Esophagus squamous epithelium (tissue), 5 donors: ENCODE measurements at regions not wholly inside any gene's neighbourhood (a gene's known extent, or its start where the extent isn't known, plus 50 kb on each side); places are given as distances from the start of the nearest gene placed in this dataset.

ENCODE experiments used
- DNase-seq: peaks from one replicate; lab custom pipeline; 2025; lab: John Stamatoyannopoulos, UW
- H3K27ac ChIP-seq, 4 donors: fragments of 200-600 bp; sonication (generic); one replicate each; pipeline ENCODE4 v1.5.1; 2016 to 2019; ENCODE audit warnings: mild to moderate bottlenecking in 1 of 4
- H3K27me3 ChIP-seq, 4 donors: fragments of 200-600 bp; sonication (generic); 1 replicate in 3 of 4; 2 replicates in 1 of 4; pipeline versions ENCODE4 v1.5.1 to v1.6.0; 2017 to 2021; ENCODE audit warnings: antibody characterized with exemption in 1 of 4
- H3K36me3 ChIP-seq, 3 donors: fragments of 200-600 bp; sonication (generic); one replicate each; pipeline ENCODE4 v1.5.1; 2016 to 2019
- H3K4me1 ChIP-seq, 3 donors: fragments of 200-600 bp; sonication (generic); one replicate each; pipeline ENCODE4 v1.5.1; 2017 to 2019
- H3K4me3 ChIP-seq, 4 donors: fragments of 200-600 bp; sonication (generic); 1 replicate in 3 of 4; 2 replicates in 1 of 4; pipeline ENCODE4 v1.5.1; 2016 to 2019; ENCODE audit warnings: mild to moderate bottlenecking in 2 of 4, moderate library complexity in 1 of 4
- H3K9me3 ChIP-seq, 3 donors: fragments of 200-600 bp; sonication (generic); one replicate each; pipeline ENCODE4 v1.5.1; 2016 to 2019
- CTCF ChIP-seq, 6 experiments: fragments of 450-650 bp in 4 of 6; fragments of 200-600 bp in 2 of 6; sonication (generic) in 2 of 6; IDR thresholded peaks; one replicate each; pipeline ENCODE4 v1.5.1; 2016 to 2019; ENCODE audit warnings: antibody characterized with exemption in 6 of 6, mild to moderate bottlenecking in 4 of 6, moderate library complexity in 4 of 6
- POLR2A ChIP-seq, 4 donors: fragments of 450-650 bp; IDR thresholded peaks; one replicate each; pipeline ENCODE4 v1.6.1; 2017; ENCODE audit warnings: antibody characterized with exemption in 4 of 4, mild to moderate bottlenecking in 4 of 4, moderate library complexity in 3 of 4
- WGBS, 2 donors: methylation state at CpG; one replicate each; pipeline ENCODE4 v1.1.5; 2018; 5-methylcytosine and 5-hydroxymethylcytosine counted together
- intact Hi-C: fragments of 100-400 bp; cut with DNase I; formaldehyde crosslinking; loops from one replicate; pipeline ENCODE4 v1.15.0; 2022
- donor health status: DM: yes; HTN: yes; CAD: no.

- intact Hi-C loops: no loop called here
- Histone ChIP-seq H3K27ac (no peak overlapping the region), H3K4me3 (no peak overlapping the region), H3K27me3 (no peaks in the 10 kb centered on the region), H3K4me1 (no peaks in the 10 kb centered on the region), H3K36me3 (no peaks in the 10 kb centered on the region), H3K9me3 (peaks cover 0 to 7% (median 0%) of the 10 kb centered on the region in 3 donors)
- DNase-seq: no peak
- no peak for TF ChIP-seq POLR2A (IDR thresholded peaks at IDR 0.05)
- no peak for TF ChIP-seq CTCF (IDR thresholded peaks at IDR 0.05)
These were observed 636.2 kb downstream of the TBC1D4 start for GRCh38 chr13:74845806-74846205.

- DNase-seq: no peak
- 66 to 76% methylated on average over 2 to 4 of the region's 4 CpGs for WGBS, 2 donors
These were observed 640.3 kb downstream of the TBC1D4 start for GRCh38 chr13:74841651-74842050.

GRCh38 chr13:74841123-74841522, 640.8 kb downstream of the TBC1D4 start:
- intact Hi-C loops: no loop called here
- no peak for DNase-seq
- Histone ChIP-seq H3K27ac (no peak overlapping the region), H3K4me3 (no peak overlapping the region), H3K27me3 (no peaks in the 10 kb centered on the region), H3K4me1 (no peaks in the 10 kb centered on the region), H3K36me3 (no peaks in the 10 kb centered on the region), H3K9me3 (no peaks in the 10 kb centered on the region)
- TF ChIP-seq CTCF (IDR thresholded peaks at IDR 0.05) (no peak), POLR2A (IDR thresholded peaks at IDR 0.05) (no peak)
- WGBS, 2 donors: 75 to 78% methylated on average over 2 of the region's 2 CpGs

More at GRCh38 chr13:74841651-74842050, 640.3 kb downstream of the TBC1D4 start:
- no peak overlapping the region for H3K4me3 ChIP-seq
- H3K27ac ChIP-seq: no peak overlapping the region
- H3K9me3 ChIP-seq: no peaks in the 10 kb centered on the region
- H3K27me3 ChIP-seq: no peaks in the 10 kb centered on the region
- H3K36me3 ChIP-seq: no peaks in the 10 kb centered on the region
- no peaks in the 10 kb centered on the region for H3K4me1 ChIP-seq
- intact Hi-C loops: no loop called here
- TF ChIP-seq POLR2A (IDR thresholded peaks at IDR 0.05) (no peak), CTCF (IDR thresholded peaks at IDR 0.05) (no peak)

- Histone ChIP-seq H3K4me1 (no peaks in the 10 kb centered on the region), H3K36me3 (no peaks in the 10 kb centered on the region), H3K9me3 (no peaks in the 10 kb centered on the region), H3K27ac (no peak overlapping the region), H3K4me3 (no peak overlapping the region), H3K27me3 (no peaks in the 10 kb centered on the region)
- intact Hi-C loops: no loop called here
- no peak for TF ChIP-seq CTCF (IDR thresholded peaks at IDR 0.05)
- TF ChIP-seq POLR2A (IDR thresholded peaks at IDR 0.05): no peak
- no peak for DNase-seq
These were observed 642.3 kb downstream of the TBC1D4 start for GRCh38 chr13:74839656-74840055.

- Histone ChIP-seq H3K27ac (no peak overlapping the region), H3K4me1 (no peaks in the 10 kb centered on the region), H3K9me3 (no peaks in the 10 kb centered on the region), H3K36me3 (no peaks in the 10 kb centered on the region), H3K4me3 (no peak overlapping the region), H3K27me3 (no peaks in the 10 kb centered on the region)
- 85% methylated on average over 5 of the region's 5 CpGs for WGBS, 2 donors
- TF ChIP-seq POLR2A (IDR thresholded peaks at IDR 0.05) (no peak), CTCF (IDR thresholded peaks at IDR 0.05) (no peak)
- intact Hi-C loops: no loop called here
- DNase-seq: no peak
These were observed 643.9 kb downstream of the TBC1D4 start for GRCh38 chr13:74838096-74838495.
